GM23248 (cell line): ENCODE measurements at regions not wholly inside any gene's neighbourhood (a gene's known extent, or its start where the extent isn't known, plus 50 kb on each side); places are given as distances from the start of the nearest gene placed in this dataset.

Experiments
- DNase-seq: peaks from one replicate; pipeline ENCODE4 v3.0.0-alpha.2; 2015
- H2AFZ ChIP-seq: fragments of 200-600 bp; sonication (generic); 2 replicates; pipeline ENCODE4 v1.6.1; 2016; ENCODE audit warnings: antibody characterized with exemption
- H3F3A ChIP-seq: fragments of 200-600 bp; sonication (generic); 2 replicates; pipeline ENCODE4 v1.6.1; 2016; ENCODE audit warnings: mild to moderate bottlenecking, antibody characterized with exemption, mixed run types; ENCODE audit not compliant: insufficient read depth
- H3K27ac ChIP-seq: fragments of 200-600 bp; sonication (generic); 2 replicates; pipeline ENCODE4 v1.5.1; 2016; ENCODE audit warnings: mild to moderate bottlenecking
- H3K27me3 ChIP-seq: fragments of 200-600 bp; sonication (generic); replicated peaks from 2 replicates; pipeline ENCODE4 v1.6.1; 2016; ENCODE audit warnings: mild to moderate bottlenecking; ENCODE audit not compliant: insufficient read depth
- H3K36me3 ChIP-seq: fragments of 200-600 bp; sonication (generic); 2 replicates; pipeline ENCODE4 v1.6.1; 2016; ENCODE audit warnings: low read depth, mild to moderate bottlenecking
- H3K4me1 ChIP-seq: fragments of 200-600 bp; sonication (generic); 2 replicates; pipeline ENCODE4 v1.6.1; 2016; ENCODE audit warnings: mild to moderate bottlenecking; ENCODE audit not compliant: insufficient read depth
- H3K4me2 ChIP-seq: fragments of 200-600 bp; sonication (generic); one replicate; pipeline ENCODE4 v1.6.1; 2016; ENCODE audit warnings: mild to moderate bottlenecking; ENCODE audit not compliant: unreplicated experiment
- H3K4me3 ChIP-seq: fragments of 200-600 bp; sonication (generic); 2 replicates; pipeline ENCODE4 v1.5.1; 2016; ENCODE audit warnings: mild to moderate bottlenecking
- H3K79me2 ChIP-seq: fragments of 200-600 bp; sonication (generic); 2 replicates; pipeline ENCODE4 v1.6.1; 2016; ENCODE audit warnings: mild to moderate bottlenecking; ENCODE audit not compliant: insufficient read depth
- H3K9ac ChIP-seq: fragments of 200-600 bp; sonication (generic); 2 replicates; pipeline ENCODE4 v1.6.1; 2016; ENCODE audit warnings: mild to moderate bottlenecking
- H3K9me2 ChIP-seq: fragments of 200-600 bp; sonication (generic); 2 replicates; pipeline ENCODE4 v1.6.1; 2016; ENCODE audit warnings: mixed run types, mild to moderate bottlenecking, moderate library complexity; ENCODE audit not compliant: insufficient read depth
- H3K9me3 ChIP-seq: fragments of 200-600 bp; sonication (generic); one replicate; pipeline ENCODE4 v1.6.1; 2017; ENCODE audit warnings: low read depth
- H4K20me1 ChIP-seq: fragments of 200-600 bp; sonication (generic); 2 replicates; pipeline ENCODE4 v1.6.0; 2016; ENCODE audit not compliant: insufficient read depth
- EZH2 ChIP-seq: fragments of 200-600 bp; sonication (generic); IDR thresholded peaks from 2 replicates; pipeline ENCODE4 v1.6.1; 2018; ENCODE audit warnings: antibody characterized with exemption, mild to moderate bottlenecking; ENCODE audit not compliant: insufficient read depth, poor library complexity, severe bottlenecking
- EZH2phosphoT487 ChIP-seq: fragments of 200-600 bp; sonication (generic); IDR thresholded peaks from 2 replicates; pipeline ENCODE4 v1.6.1; 2018; ENCODE audit warnings: antibody characterized with exemption, moderate library complexity, mild to moderate bottlenecking, low read depth; ENCODE audit not compliant: insufficient read depth
- WGBS, 2 experiments: methylation state at CpG; one replicate each; pipeline ENCODE4 v1.1.6; 2015 to 2017; ENCODE audit warnings: low lambda C conversion rate in 2 of 2, low coverage in 1 of 2; ENCODE audit errors: missing lambda C conversion rate in 2 of 2; 5-methylcytosine and 5-hydroxymethylcytosine counted together
- in situ Hi-C: fragments of 300-500 bp; cut with MboI; formaldehyde crosslinking; loops from 2 replicates; pipeline ENCODE4 v1.15.0; 2020

DNA sequence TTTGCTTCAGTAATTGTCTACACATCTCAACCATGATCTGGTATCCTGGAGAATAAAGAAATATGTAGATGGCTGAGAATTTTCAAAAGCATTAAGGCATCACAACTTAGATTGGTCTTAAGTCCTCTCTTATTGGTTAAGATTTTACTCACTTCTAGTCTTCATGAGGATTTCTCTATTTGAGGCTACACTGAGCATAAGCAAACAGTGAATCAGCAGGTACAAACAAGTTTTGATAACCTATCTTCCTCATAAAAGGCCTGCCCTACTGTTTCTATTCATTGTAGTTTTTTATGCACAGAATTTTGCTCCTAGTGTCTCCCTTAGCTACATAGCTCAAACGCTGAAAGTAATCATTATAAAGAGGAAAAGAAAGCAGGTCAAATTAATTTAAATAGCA, 460.7 kb upstream of the RPS6KA3 start:
- Histone ChIP-seq H3K4me3 (no peak overlapping the region), H2AFZ (no peak overlapping the region), H3K4me2 (no peak overlapping the region), H3K4me1 (peaks cover 19% of the 10 kb centered on the region), H3F3A (peaks cover 10% of the 10 kb centered on the region), H3K27ac (no peak overlapping the region), H3K9me2 (no peaks in the 10 kb centered on the region), H3K79me2 (no peaks in the 10 kb centered on the region), H3K27me3 (no peaks in the 10 kb centered on the region), H3K9ac (no peak overlapping the region), H3K36me3 (no peaks in the 10 kb centered on the region), H4K20me1 (no peaks in the 10 kb centered on the region), H3K9me3 (no peaks in the 10 kb centered on the region)
- 100% methylated on average over 1 of the region's 1 CpG for WGBS, 2 experiments
- DNase-seq: no peak
- in situ Hi-C loops: no loop called here
- TF ChIP-seq EZH2phosphoT487 (no peak), EZH2 (no peak)

DNA sequence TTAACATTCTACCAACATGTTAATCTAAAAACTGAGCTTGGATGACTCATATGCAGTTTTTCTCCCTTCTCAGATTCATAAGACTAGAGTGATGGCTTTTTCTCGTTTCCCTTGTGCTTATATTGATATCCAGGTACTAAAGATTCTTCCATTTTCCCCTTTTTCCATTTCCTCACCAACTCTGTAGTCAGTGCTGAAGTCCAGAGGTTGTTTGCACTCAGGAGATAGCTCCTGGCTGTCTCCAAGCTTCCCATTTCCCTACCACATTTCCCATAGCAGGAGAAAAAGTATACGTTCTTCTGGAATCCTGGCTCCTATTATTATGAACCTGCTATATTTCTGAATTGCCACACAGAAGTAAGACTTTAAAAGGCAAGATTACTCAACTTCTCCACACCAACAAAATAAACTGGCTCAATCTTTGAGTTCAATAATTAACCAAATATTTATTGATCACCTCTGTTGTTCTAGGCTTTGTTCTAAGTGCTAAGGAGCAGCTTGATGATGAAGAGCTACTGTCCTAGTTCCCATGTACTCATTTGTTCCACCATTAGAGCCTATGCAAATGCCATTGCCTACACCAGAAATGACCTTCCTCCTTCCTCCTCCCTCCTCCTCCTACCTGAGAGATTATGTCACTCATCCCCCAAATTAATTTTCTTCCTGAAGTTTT, 454.4 kb upstream of the RPS6KA3 start:
- Histone ChIP-seq H3K4me3 (no peak overlapping the region), H3K4me1 (no peaks in the 10 kb centered on the region), H4K20me1 (no peaks in the 10 kb centered on the region), H3K9ac (no peak overlapping the region), H3K27me3 (no peaks in the 10 kb centered on the region), H3F3A (no peaks in the 10 kb centered on the region), H3K27ac (no peak overlapping the region), H3K36me3 (no peaks in the 10 kb centered on the region), H3K79me2 (no peaks in the 10 kb centered on the region), H3K9me3 (no peaks in the 10 kb centered on the region), H3K9me2 (no peaks in the 10 kb centered on the region), H3K4me2 (no peak overlapping the region), H2AFZ (no peak overlapping the region)
- DNase-seq: no peak
- 92 to 94% methylated on average over 2 of the region's 2 CpGs for WGBS, 2 experiments
- TF ChIP-seq EZH2: no peak
- no peak for TF ChIP-seq EZH2phosphoT487
- in situ Hi-C loops: no loop called here

GRCh38 chrX:20718592-20719380, 452.1 kb upstream of the RPS6KA3 start:
- in situ Hi-C loops: no loop called here
- 20 to 21% methylated on average over 3 of the region's 3 CpGs for WGBS, 2 experiments
- no peaks in the 10 kb centered on the region for H3K79me2 ChIP-seq
- no peak overlapping the region for H3K27ac ChIP-seq
- H4K20me1 ChIP-seq: no peaks in the 10 kb centered on the region
- H3K9me3 ChIP-seq: no peaks in the 10 kb centered on the region
- no peak for TF ChIP-seq EZH2phosphoT487
- no peak for TF ChIP-seq EZH2
- H3K4me1 ChIP-seq: no peaks in the 10 kb centered on the region
- no peak overlapping the region for H2AFZ ChIP-seq
- no peak overlapping the region for H3K4me2 ChIP-seq
- H3F3A ChIP-seq: no peaks in the 10 kb centered on the region
- H3K9me2 ChIP-seq: no peaks in the 10 kb centered on the region
- no peaks in the 10 kb centered on the region for H3K27me3 ChIP-seq
- no peaks in the 10 kb centered on the region for H3K36me3 ChIP-seq
- H3K4me3 ChIP-seq: no peak overlapping the region
- no peak overlapping the region for H3K9ac ChIP-seq
- no peak for DNase-seq

DNA sequence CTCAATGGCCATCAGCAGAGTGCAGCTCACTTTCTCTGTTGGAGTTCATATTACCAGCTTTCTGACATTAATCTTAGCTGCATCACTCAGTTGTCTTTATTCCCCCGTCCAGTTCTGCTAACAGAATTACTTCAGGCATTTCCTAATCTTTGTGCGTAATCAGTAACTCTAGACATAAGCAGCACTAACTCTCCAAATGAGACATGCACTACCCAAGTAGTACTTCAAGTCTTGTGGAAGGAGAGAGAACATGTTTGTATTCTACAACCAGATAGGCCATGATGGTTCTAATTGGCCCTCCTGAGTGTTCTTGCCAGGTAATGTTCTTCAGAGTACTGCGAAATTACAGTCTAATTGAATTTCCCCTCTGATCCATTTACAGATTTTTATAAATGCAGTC, 448.5 kb upstream of the RPS6KA3 start:
- no peak overlapping the region for H3K9ac ChIP-seq
- H3K4me3 ChIP-seq: no peak overlapping the region
- no peaks in the 10 kb centered on the region for H3F3A ChIP-seq
- H3K79me2 ChIP-seq: no peaks in the 10 kb centered on the region
- no peaks in the 10 kb centered on the region for H4K20me1 ChIP-seq
- H3K9me3 ChIP-seq: no peaks in the 10 kb centered on the region
- TF ChIP-seq EZH2phosphoT487: no peak
- no peak for TF ChIP-seq EZH2
- no peaks in the 10 kb centered on the region for H3K9me2 ChIP-seq
- in situ Hi-C loops: no loop called here
- H3K27me3 ChIP-seq: no peaks in the 10 kb centered on the region
- DNase-seq: no peak
- H3K27ac ChIP-seq: no peak overlapping the region
- no peak overlapping the region for H2AFZ ChIP-seq
- 97 to 100% methylated on average over 3 of the region's 3 CpGs for WGBS, 2 experiments
- H3K4me2 ChIP-seq: no peak overlapping the region
- no peaks in the 10 kb centered on the region for H3K36me3 ChIP-seq
- no peaks in the 10 kb centered on the region for H3K4me1 ChIP-seq
